Fibroblast of lung (primary cell): ENCODE measurements at regions not wholly inside any gene's neighbourhood (a gene's known extent, or its start where the extent isn't known, plus 50 kb on each side); places are given as distances from the start of the nearest gene placed in this dataset.

Experiments used
- DNase-seq, 2 donors: peaks; one replicate each; pipeline versions ENCODE4 v3.0.0 to v3.0.0-alpha.2; 2010; ENCODE audit warnings: low read depth in 2 of 2
- H2AFZ ChIP-seq: 2 replicates; pipeline ENCODE4 v1.5.1; 2012; ENCODE audit warnings: low read length, control low read depth, inconsistent platforms
- H3K27ac ChIP-seq: 2 replicates; pipeline ENCODE4 v1.5.1; 2011; ENCODE audit warnings: low read length, control low read depth; ENCODE audit not compliant: insufficient read depth
- H3K27me3 ChIP-seq: 2 replicates; pipeline ENCODE4 v1.5.1; 2011; ENCODE audit warnings: mild to moderate bottlenecking, low read length; ENCODE audit not compliant: control insufficient read depth, insufficient read depth
- H3K36me3 ChIP-seq: 2 replicates; pipeline ENCODE4 v1.5.1; 2011; ENCODE audit warnings: low read length; ENCODE audit not compliant: control insufficient read depth, insufficient read depth
- H3K4me1 ChIP-seq: 2 replicates; pipeline ENCODE4 v1.5.1; 2011; ENCODE audit warnings: low read length; ENCODE audit not compliant: control insufficient read depth, insufficient read depth; ENCODE audit errors: extremely low read depth
- H3K4me2 ChIP-seq: 2 replicates; pipeline ENCODE4 v1.5.1; 2011; ENCODE audit warnings: low read length, control low read depth; ENCODE audit not compliant: insufficient read depth; ENCODE audit errors: extremely low read depth
- H3K4me3 ChIP-seq, 4 experiments: fragments of 200-600 bp in 1 of 4; sonication (generic) in 1 of 4; replicated peaks in 1 of 4; 2 replicates each; pipeline ENCODE4 v1.5.1; 2011 to 2016; ENCODE audit warnings: low read length in 4 of 4, low read depth in 3 of 4, mild to moderate bottlenecking in 3 of 4, control low read depth in 2 of 4, inconsistent platforms in 1 of 4, mixed read lengths in 1 of 4; ENCODE audit not compliant: insufficient read depth in 1 of 4; ENCODE audit errors: control extremely low read depth in 1 of 4
- H3K79me2 ChIP-seq: 2 replicates; pipeline ENCODE4 v1.5.1; 2012; ENCODE audit warnings: mild to moderate bottlenecking, low read length, inconsistent platforms; ENCODE audit not compliant: control insufficient read depth, insufficient read depth
- H3K9ac ChIP-seq: 2 replicates; pipeline ENCODE4 v1.5.1; 2011; ENCODE audit warnings: mild to moderate bottlenecking, low read length, control low read depth; ENCODE audit not compliant: insufficient read depth
- H3K9me3 ChIP-seq: 2 replicates; pipeline ENCODE4 v1.5.1; 2012; ENCODE audit warnings: low read depth, low read length; ENCODE audit not compliant: control insufficient read depth, insufficient read depth
- H4K20me1 ChIP-seq: 2 replicates; pipeline ENCODE4 v1.5.1; 2011; ENCODE audit warnings: low read length; ENCODE audit not compliant: control insufficient read depth, insufficient read depth; ENCODE audit errors: extremely low read depth
- CTCF ChIP-seq, 2 donors: IDR thresholded peaks in 1 of 2; conservative IDR thresholded peaks in 1 of 2; 1 replicate in 1 of 2; 2 replicates in 1 of 2; pipeline ENCODE4 v1.5.1; 2011 to 2012; ENCODE audit warnings: low read length in 2 of 2, control low read depth in 1 of 2, inconsistent platforms in 1 of 2, low read depth in 1 of 2, mild to moderate bottlenecking in 1 of 2
- EZH2 ChIP-seq: IDR thresholded peaks from 2 replicates; pipeline ENCODE4 v1.5.1; 2012; ENCODE audit warnings: low read length, control low read depth, mild to moderate bottlenecking; ENCODE audit errors: missing control alignments

- Histone ChIP-seq H3K4me1 (no peaks in the 10 kb centered on the region), H3K36me3 (no peaks in the 10 kb centered on the region), H3K27me3 (no peaks in the 10 kb centered on the region), H3K9me3 (no peaks in the 10 kb centered on the region), H3K4me3 (no peak overlapping the region), H4K20me1 (no peaks in the 10 kb centered on the region), H3K4me2 (no peak overlapping the region), H3K9ac (no peak overlapping the region), H3K79me2 (no peaks in the 10 kb centered on the region), H3K27ac (no peak overlapping the region), H2AFZ (no peak overlapping the region)
- TF ChIP-seq CTCF (conservative IDR thresholded peaks at IDR 0.05 in 1 of 2, IDR thresholded peaks at IDR 0.05 in 1 of 2; ENCODE audit: low read depth in 1 of 2, low read length in 2 of 2) (no peak), EZH2 (no peak)
- no peak for DNase-seq
These were observed 95.4 kb upstream of the KCNH8 start for GRCh38 chr3:19052874-19053273.

- Histone ChIP-seq H3K27ac (no peak overlapping the region), H3K79me2 (no peaks in the 10 kb centered on the region), H4K20me1 (no peaks in the 10 kb centered on the region), H3K9me3 (no peaks in the 10 kb centered on the region), H3K4me3 (no peak overlapping the region), H3K4me2 (no peak overlapping the region), H3K27me3 (no peaks in the 10 kb centered on the region), H3K4me1 (no peaks in the 10 kb centered on the region), H3K36me3 (no peaks in the 10 kb centered on the region), H3K9ac (no peak overlapping the region), H2AFZ (no peak overlapping the region)
- DNase-seq = no peak
- TF ChIP-seq EZH2 (no peak), CTCF (conservative IDR thresholded peaks at IDR 0.05 in 1 of 2, IDR thresholded peaks at IDR 0.05 in 1 of 2; ENCODE audit: low read depth in 1 of 2, low read length in 2 of 2) (no peak)
These were observed 101.9 kb upstream of the KCNH8 start for GRCh38 chr3:19046440-19046839.

DNA sequence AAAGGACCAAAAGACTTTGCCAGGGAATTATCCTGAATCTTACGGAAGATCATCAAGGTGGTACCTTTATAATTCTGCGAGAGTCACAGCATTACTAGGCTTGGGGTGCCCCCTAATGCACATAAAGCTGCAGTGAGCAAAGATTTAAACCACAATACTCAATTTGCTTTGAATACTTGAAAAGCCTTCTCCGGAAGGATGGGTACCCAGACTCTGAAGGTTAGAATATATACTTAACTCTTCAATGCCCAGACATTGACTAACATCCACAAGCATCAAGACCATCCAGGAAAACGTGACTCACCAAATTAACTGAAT is 117.8 kb upstream of the KCNH8 start:
- Histone ChIP-seq H3K27ac (no peak overlapping the region), H4K20me1 (no peaks in the 10 kb centered on the region), H3K9ac (no peak overlapping the region), H3K4me1 (no peaks in the 10 kb centered on the region), H2AFZ (no peak overlapping the region), H3K79me2 (no peaks in the 10 kb centered on the region), H3K27me3 (no peaks in the 10 kb centered on the region), H3K9me3 (no peaks in the 10 kb centered on the region), H3K4me2 (no peak overlapping the region), H3K36me3 (no peaks in the 10 kb centered on the region), H3K4me3 (no peak overlapping the region)
- no peak for DNase-seq
- no peak for TF ChIP-seq EZH2
- no peak for TF ChIP-seq CTCF (conservative IDR thresholded peaks at IDR 0.05 in 1 of 2, IDR thresholded peaks at IDR 0.05 in 1 of 2; ENCODE audit: low read depth in 1 of 2, low read length in 2 of 2)
